H9 (cell line): ENCODE measurements at regions not wholly inside any gene's neighbourhood (a gene's known extent, or its start where the extent isn't known, plus 50 kb on each side); places are given as distances from the start of the nearest gene placed in this dataset.

Experiments
- DNase-seq: peaks from one replicate; pipeline ENCODE4 v3.0.0-alpha.2; 2017
- H2AFZ ChIP-seq: one replicate; pipeline ENCODE4 v1.6.1; 2013; ENCODE audit warnings: mild to moderate bottlenecking, low read length, control low read depth, moderate library complexity
- H2AK5ac ChIP-seq: 2 replicates; pipeline ENCODE4 v1.6.1; 2013; ENCODE audit warnings: low read length, control low read depth, mixed read lengths; ENCODE audit not compliant: insufficient read length
- H2BK120ac ChIP-seq: one replicate; pipeline ENCODE4 v1.6.1; 2013; ENCODE audit warnings: low read depth, mild to moderate bottlenecking, low read length, control low read depth, inconsistent platforms; ENCODE audit not compliant: poor library complexity, severe bottlenecking
- H2BK12ac ChIP-seq: 2 replicates; pipeline ENCODE4 v1.6.1; 2013; ENCODE audit warnings: low read length, control low read depth, mixed read lengths, low read depth; ENCODE audit not compliant: insufficient read length
- H2BK15ac ChIP-seq: 2 replicates; pipeline ENCODE4 v1.6.1; 2013; ENCODE audit warnings: low read depth, low read length, control low read depth
- H2BK20ac ChIP-seq: one replicate; pipeline ENCODE4 v1.6.1; 2013; ENCODE audit warnings: low read depth, mild to moderate bottlenecking, low read length, control low read depth, inconsistent platforms; ENCODE audit not compliant: poor library complexity, severe bottlenecking
- H2BK5ac ChIP-seq: 2 replicates; pipeline ENCODE4 v1.6.1; 2013; ENCODE audit warnings: low read length, control low read depth, mixed read lengths; ENCODE audit not compliant: insufficient read length
- H3K14ac ChIP-seq: 2 replicates; pipeline ENCODE4 v1.6.1; 2013; ENCODE audit warnings: low read length, control low read depth; ENCODE audit not compliant: insufficient read depth
- H3K18ac ChIP-seq: 2 replicates; pipeline ENCODE4 v1.6.1; 2013; ENCODE audit warnings: low read depth, mild to moderate bottlenecking, mixed read lengths, low read length, control low read depth; ENCODE audit not compliant: insufficient read length
- H3K23ac ChIP-seq: 2 replicates; pipeline ENCODE4 v1.6.1; 2013; ENCODE audit warnings: low read length, control low read depth, mixed read lengths, low read depth; ENCODE audit not compliant: insufficient read length
- H3K23me2 ChIP-seq: 2 replicates; pipeline ENCODE4 v1.6.1; 2013; ENCODE audit warnings: low read depth, mild to moderate bottlenecking, mixed read lengths, low read length, control low read depth; ENCODE audit not compliant: insufficient read length, poor library complexity, severe bottlenecking
- H3K27ac ChIP-seq: 2 replicates; pipeline ENCODE4 v1.5.1; 2013; ENCODE audit warnings: low read length, control low read depth, mixed read lengths, low read depth; ENCODE audit not compliant: insufficient read length
- H3K27me3 ChIP-seq: 2 replicates; pipeline ENCODE4 v1.6.1; 2013; ENCODE audit warnings: low read length, control low read depth, inconsistent platforms; ENCODE audit not compliant: insufficient read depth
- H3K4ac ChIP-seq: 2 replicates; pipeline ENCODE4 v1.6.1; 2013; ENCODE audit warnings: low read depth, mild to moderate bottlenecking, control low read depth, inconsistent platforms, low read length, moderate library complexity
- H3K4me1 ChIP-seq: 2 replicates; pipeline ENCODE4 v1.6.1; 2013; ENCODE audit warnings: low read length, control low read depth, inconsistent platforms; ENCODE audit not compliant: insufficient read depth
- H3K4me2 ChIP-seq: 2 replicates; pipeline ENCODE4 v1.6.1; 2013; ENCODE audit warnings: low read length, control low read depth, mixed read lengths; ENCODE audit not compliant: insufficient read length, insufficient read depth
- H3K56ac ChIP-seq: 2 replicates; pipeline ENCODE4 v1.6.1; 2013; ENCODE audit warnings: low read depth, mild to moderate bottlenecking, mixed read lengths, low read length, control low read depth; ENCODE audit not compliant: insufficient read length
- H3K79me1 ChIP-seq: 2 replicates; pipeline ENCODE4 v1.6.1; 2013; ENCODE audit warnings: low read depth, mild to moderate bottlenecking, moderate library complexity, low read length, control low read depth, inconsistent platforms; ENCODE audit not compliant: insufficient read depth, poor library complexity, severe bottlenecking
- H3K79me2 ChIP-seq: 2 replicates; pipeline ENCODE4 v1.6.1; 2013; ENCODE audit warnings: low read length, control low read depth, inconsistent platforms; ENCODE audit not compliant: insufficient read depth
- H3K9ac ChIP-seq: 2 replicates; pipeline ENCODE4 v1.6.1; 2013; ENCODE audit warnings: low read length, control low read depth, mixed read lengths; ENCODE audit not compliant: insufficient read length; ENCODE audit errors: extremely low read depth
- H3K9me3 ChIP-seq: one replicate; pipeline ENCODE4 v1.6.1; 2013; ENCODE audit warnings: low read depth, low read length, inconsistent platforms; ENCODE audit not compliant: control insufficient read depth
- H3T11ph ChIP-seq: one replicate; pipeline ENCODE4 v1.6.1; 2013; ENCODE audit warnings: mild to moderate bottlenecking, low read length, control low read depth, inconsistent platforms
- H4K20me1 ChIP-seq: one replicate; pipeline ENCODE4 v1.6.1; 2013; ENCODE audit not compliant: control insufficient read depth, insufficient read length, insufficient read depth
- H4K5ac ChIP-seq: 2 replicates; pipeline ENCODE4 v1.6.1; 2013; ENCODE audit warnings: low read depth, mild to moderate bottlenecking, mixed read lengths, low read length, control low read depth; ENCODE audit not compliant: insufficient read length
- H4K8ac ChIP-seq: replicated peaks from 2 replicates; pipeline ENCODE4 v1.6.1; 2013; ENCODE audit warnings: low read length, control low read depth, mixed read lengths, low read depth; ENCODE audit not compliant: insufficient read length
- H4K91ac ChIP-seq: 2 replicates; pipeline ENCODE4 v1.6.1; 2013; ENCODE audit warnings: low read depth, mild to moderate bottlenecking, moderate library complexity, mixed read lengths, low read length, control low read depth; ENCODE audit not compliant: insufficient read length
- H3K27ac Mint-ChIP-seq, 3 experiments: 2 replicates in 2 of 3; 3 replicates in 1 of 3; pipeline ENCODE4 v1.8.0; 2020 to 2021; ENCODE audit warnings: mixed read lengths in 3 of 3, mild to moderate bottlenecking in 1 of 3, moderate library complexity in 1 of 3
- H3K27me3 Mint-ChIP-seq: 2 replicates; pipeline ENCODE4 v1.8.0; 2021; ENCODE audit warnings: low read depth, mild to moderate bottlenecking, moderate library complexity, mixed read lengths
- H3K36me3 Mint-ChIP-seq, 3 experiments: 2 replicates in 2 of 3; 3 replicates in 1 of 3; pipeline ENCODE4 v1.8.0; 2020 to 2021; ENCODE audit warnings: low read depth in 3 of 3, mixed read lengths in 3 of 3; ENCODE audit not compliant: insufficient read depth in 1 of 3
- H3K4me1 Mint-ChIP-seq, 2 experiments: 2 replicates each; pipeline ENCODE4 v1.8.0; 2020; ENCODE audit warnings: mixed read lengths in 2 of 2
- H3K4me3 Mint-ChIP-seq, 2 experiments: 2 replicates in 1 of 2; 3 replicates in 1 of 2; pipeline ENCODE4 v1.8.0; 2020 to 2021; ENCODE audit warnings: mild to moderate bottlenecking in 2 of 2, mixed read lengths in 2 of 2, moderate library complexity in 1 of 2
- H3K9me3 Mint-ChIP-seq, 2 experiments: 2 replicates in 1 of 2; 3 replicates in 1 of 2; pipeline ENCODE4 v1.8.0; 2020; ENCODE audit warnings: mild to moderate bottlenecking in 2 of 2, mixed read lengths in 2 of 2, moderate library complexity in 1 of 2
- WGBS: extraction: QIAGEN DNeasy Blood & Tissue Kit; methylation state at CpG from one replicate; pipeline ENCODE4 v1.1.7; 2013; ENCODE audit warnings: missing lambda C conversion rate, low lambda C conversion rate, mixed read lengths; ENCODE audit not compliant: insufficient read length; ENCODE audit errors: extremely low coverage; 5-methylcytosine and 5-hydroxymethylcytosine counted together
- TF ChIP-seq, protein P1 (sequence below): fragments of 200-600 bp; sonication (generic); conservative IDR thresholded peaks from 3 replicates; pipeline ENCODE4 v1.8.0; 2021; ENCODE audit warnings: antibody characterized with exemption, mild to moderate bottlenecking

DNA sequence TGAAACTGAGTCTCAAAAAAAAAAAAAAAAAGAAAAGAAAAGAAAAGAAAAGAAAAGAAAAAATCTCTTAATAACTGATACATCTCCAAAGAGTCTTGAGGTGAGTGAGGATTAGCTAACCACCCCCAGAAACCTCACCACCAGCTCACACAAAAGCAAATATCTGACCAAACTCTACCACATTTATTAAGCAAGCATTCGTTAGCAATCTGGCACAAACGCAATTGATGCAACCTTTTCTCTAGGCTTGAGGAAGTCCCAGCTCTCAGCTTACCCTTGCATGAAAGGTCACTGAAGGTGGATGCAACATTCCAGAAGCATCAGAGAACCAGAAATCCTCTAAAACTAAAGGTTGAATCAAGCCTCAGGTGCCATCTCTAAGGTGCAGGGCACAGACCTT is 231.9 kb upstream of the BCOR start:
- no peaks in the 10 kb centered on the region for H3K27me3 ChIP-seq
- no peaks in the 10 kb centered on the region for H3K4me1 ChIP-seq
- H2AFZ ChIP-seq, result no peak overlapping the region
- no peaks in the 10 kb centered on the region for H4K20me1 ChIP-seq
- H4K5ac ChIP-seq, result no peak overlapping the region
- Mint-ChIP-seq H3K27me3 (peaks cover 4% of the 10 kb centered on the region; the same call in 1 of the 2 replicates), H3K9me3 (peaks cover 72 to 75% of the 10 kb centered on the region in 2 experiments), H3K27ac (no peak overlapping the region), H3K4me3 (no peak overlapping the region), H3K4me1 (peaks cover 8 to 14% of the 10 kb centered on the region in 2 experiments), H3K36me3 (peaks cover 0 to 7% (median 4%) of the 10 kb centered on the region in 3 experiments; a peak in 4 of 7 replicates)
- no peak overlapping the region for H2BK12ac ChIP-seq
- no peak overlapping the region for H3K9ac ChIP-seq
- no peak overlapping the region for H2AK5ac ChIP-seq
- H2BK5ac ChIP-seq, result no peak overlapping the region
- H4K91ac ChIP-seq, result no peak overlapping the region
- no peaks in the 10 kb centered on the region for H3K79me1 ChIP-seq
- no peak overlapping the region for H3K18ac ChIP-seq
- no peak overlapping the region for H3K56ac ChIP-seq
- H3K9me3 ChIP-seq, result no peaks in the 10 kb centered on the region
- no peak overlapping the region for H3K4me2 ChIP-seq
- H4K8ac ChIP-seq, result no peak overlapping the region
- no peak for DNase-seq
- no peak overlapping the region for H3K4ac ChIP-seq
- no peaks in the 10 kb centered on the region for H3K23me2 ChIP-seq
- no peak overlapping the region for H2BK120ac ChIP-seq
- no peak overlapping the region for H3K23ac ChIP-seq
- no CpG with 5 or more reads among the region's 2 CpGs for WGBS
- H2BK20ac ChIP-seq, result no peak overlapping the region
- H3K27ac ChIP-seq, result no peak overlapping the region
- no peaks in the 10 kb centered on the region for H3K79me2 ChIP-seq
- no peak overlapping the region for H3K14ac ChIP-seq
- TF ChIP-seq, protein P1, sequence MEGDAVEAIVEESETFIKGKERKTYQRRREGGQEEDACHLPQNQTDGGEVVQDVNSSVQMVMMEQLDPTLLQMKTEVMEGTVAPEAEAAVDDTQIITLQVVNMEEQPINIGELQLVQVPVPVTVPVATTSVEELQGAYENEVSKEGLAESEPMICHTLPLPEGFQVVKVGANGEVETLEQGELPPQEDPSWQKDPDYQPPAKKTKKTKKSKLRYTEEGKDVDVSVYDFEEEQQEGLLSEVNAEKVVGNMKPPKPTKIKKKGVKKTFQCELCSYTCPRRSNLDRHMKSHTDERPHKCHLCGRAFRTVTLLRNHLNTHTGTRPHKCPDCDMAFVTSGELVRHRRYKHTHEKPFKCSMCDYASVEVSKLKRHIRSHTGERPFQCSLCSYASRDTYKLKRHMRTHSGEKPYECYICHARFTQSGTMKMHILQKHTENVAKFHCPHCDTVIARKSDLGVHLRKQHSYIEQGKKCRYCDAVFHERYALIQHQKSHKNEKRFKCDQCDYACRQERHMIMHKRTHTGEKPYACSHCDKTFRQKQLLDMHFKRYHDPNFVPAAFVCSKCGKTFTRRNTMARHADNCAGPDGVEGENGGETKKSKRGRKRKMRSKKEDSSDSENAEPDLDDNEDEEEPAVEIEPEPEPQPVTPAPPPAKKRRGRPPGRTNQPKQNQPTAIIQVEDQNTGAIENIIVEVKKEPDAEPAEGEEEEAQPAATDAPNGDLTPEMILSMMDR, result no peak
- no peak overlapping the region for H2BK15ac ChIP-seq
- H3T11ph ChIP-seq, result no peak overlapping the region
